A673 (cell line): ENCODE measurements at regions not wholly inside any gene's neighbourhood (a gene's known extent, or its start where the extent isn't known, plus 50 kb on each side); places are given as distances from the start of the nearest gene placed in this dataset.
"Not testable (repeated sequence)": the region's sequence is repeated elsewhere in the genome, so short reads cannot be mapped to it uniquely, and the experiment has no call there.

Experiments
- BruUV-seq: library from RNA; stranded (reverse); fragments of 400-500 nt; replicated peaks from 2 replicates; lab custom pipeline; 2021; lab: Mats Ljungman, UMichigan
- CTCF ChIA-PET: fragments of 300-600 bp; sonication (Branson Sonifier 250); formaldehyde crosslinking; loops from one replicate; lab custom pipeline; 2022; ENCODE audit warnings: antibody characterized with exemption; lab: Charles Lee
- POLR2A ChIA-PET: fragments of 300-600 bp; sonication (Branson Sonifier 250); formaldehyde crosslinking; loops from one replicate; lab custom pipeline; 2022; ENCODE audit warnings: antibody characterized with exemption; ENCODE audit not compliant: low non-redundant PET; lab: Charles Lee
- DNase-seq: peaks from one replicate; pipeline ENCODE4 v3.0.0-alpha.2; 2015; ENCODE audit warnings: low spot score
- H3K27ac ChIP-seq: fragments of 200-600 bp; sonication (generic); 2 replicates; pipeline ENCODE4 v1.5.1; 2016; ENCODE audit warnings: mixed run types, low read depth, mild to moderate bottlenecking, mixed read lengths, antibody characterized with exemption, low read length; ENCODE audit not compliant: poor library complexity, severe bottlenecking
- H3K27me3 ChIP-seq: fragments of 200-600 bp; sonication (generic); replicated peaks from 2 replicates; pipeline ENCODE4 v1.6.1; 2017; ENCODE audit warnings: mixed run types, low read depth, mild to moderate bottlenecking, mixed read lengths, antibody characterized with exemption, low read length; ENCODE audit not compliant: insufficient read depth, poor library complexity
- H3K36me3 ChIP-seq: fragments of 200-600 bp; sonication (generic); 2 replicates; pipeline ENCODE4 v1.6.1; 2016; ENCODE audit warnings: mixed run types, mild to moderate bottlenecking, mixed read lengths, antibody characterized with exemption, low read length; ENCODE audit not compliant: insufficient read depth, poor library complexity, severe bottlenecking
- H3K4me1 ChIP-seq: fragments of 200-600 bp; sonication (generic); 2 replicates; pipeline ENCODE4 v1.6.1; 2017; ENCODE audit warnings: mixed run types, mild to moderate bottlenecking, mixed read lengths, antibody characterized with exemption, low read length; ENCODE audit not compliant: insufficient read depth, poor library complexity, severe bottlenecking
- H3K4me3 ChIP-seq: fragments of 200-600 bp; sonication (generic); 2 replicates; pipeline ENCODE4 v1.5.1; 2016; ENCODE audit warnings: low read depth, mixed run types, mild to moderate bottlenecking, mixed read lengths, low read length; ENCODE audit not compliant: poor library complexity, severe bottlenecking
- H3K9me3 ChIP-seq: fragments of 200-600 bp; sonication (generic); 2 replicates; pipeline ENCODE4 v1.6.1; 2016; ENCODE audit warnings: mixed run types, low read depth, mild to moderate bottlenecking, mixed read lengths, antibody characterized with exemption, low read length; ENCODE audit not compliant: poor library complexity, severe bottlenecking
- EZH2 ChIP-seq: fragments of 200-600 bp; sonication (generic); IDR thresholded peaks from 2 replicates; pipeline ENCODE4 v1.6.1; 2017; ENCODE audit warnings: borderline replicate concordance, low read depth, mild to moderate bottlenecking, mixed read lengths, antibody characterized with exemption, low read length; ENCODE audit not compliant: poor library complexity, severe bottlenecking
- intact Hi-C: fragments of 100-400 bp; cut with micrococcal nuclease; formaldehyde crosslinking; loops from one replicate; pipeline ENCODE4 v1.10.0; 2022; ENCODE audit not compliant: unreplicated experiment
- TF ChIP-seq, protein P1 (sequence below): fragments of 300-800, 200-600 bp; sonication (generic); conservative IDR thresholded peaks from 2 replicates; pipeline ENCODE4 v1.5.1; 2017; ENCODE audit warnings: low read depth, mild to moderate bottlenecking, antibody characterized with exemption, low read length, moderate library complexity, mixed read lengths

DNA sequence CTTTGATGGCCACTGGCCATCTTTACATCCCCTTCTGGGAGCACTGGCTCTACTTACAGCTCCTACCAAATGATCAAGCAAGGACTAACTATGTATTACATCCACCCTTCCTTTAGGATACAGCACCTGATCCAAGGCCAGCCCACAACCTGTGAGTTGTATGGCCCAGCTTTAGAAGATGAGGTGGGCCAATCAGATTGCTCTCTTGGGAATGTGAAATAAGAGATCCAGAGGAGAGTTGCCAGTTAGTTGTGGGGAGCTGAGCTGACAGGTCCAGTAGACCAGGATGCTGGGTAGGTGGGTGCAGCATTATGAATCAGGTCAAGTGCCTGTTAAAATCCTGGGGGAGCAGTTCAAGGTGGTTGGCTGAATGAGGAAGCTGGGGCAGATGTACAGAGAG lies 111.5 kb downstream of the GNL3L start:
- TF ChIP-seq, protein P1, sequence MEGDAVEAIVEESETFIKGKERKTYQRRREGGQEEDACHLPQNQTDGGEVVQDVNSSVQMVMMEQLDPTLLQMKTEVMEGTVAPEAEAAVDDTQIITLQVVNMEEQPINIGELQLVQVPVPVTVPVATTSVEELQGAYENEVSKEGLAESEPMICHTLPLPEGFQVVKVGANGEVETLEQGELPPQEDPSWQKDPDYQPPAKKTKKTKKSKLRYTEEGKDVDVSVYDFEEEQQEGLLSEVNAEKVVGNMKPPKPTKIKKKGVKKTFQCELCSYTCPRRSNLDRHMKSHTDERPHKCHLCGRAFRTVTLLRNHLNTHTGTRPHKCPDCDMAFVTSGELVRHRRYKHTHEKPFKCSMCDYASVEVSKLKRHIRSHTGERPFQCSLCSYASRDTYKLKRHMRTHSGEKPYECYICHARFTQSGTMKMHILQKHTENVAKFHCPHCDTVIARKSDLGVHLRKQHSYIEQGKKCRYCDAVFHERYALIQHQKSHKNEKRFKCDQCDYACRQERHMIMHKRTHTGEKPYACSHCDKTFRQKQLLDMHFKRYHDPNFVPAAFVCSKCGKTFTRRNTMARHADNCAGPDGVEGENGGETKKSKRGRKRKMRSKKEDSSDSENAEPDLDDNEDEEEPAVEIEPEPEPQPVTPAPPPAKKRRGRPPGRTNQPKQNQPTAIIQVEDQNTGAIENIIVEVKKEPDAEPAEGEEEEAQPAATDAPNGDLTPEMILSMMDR, result no peak
- no peak for TF ChIP-seq EZH2
- ChIA-PET CTCF (no interaction called here), POLR2A (no interaction called here)
- Histone ChIP-seq H3K4me1 (no peaks in the 10 kb centered on the region), H3K4me3 (no peak overlapping the region), H3K27ac (no peak overlapping the region), H3K36me3 (no peaks in the 10 kb centered on the region), H3K9me3 (no peaks in the 10 kb centered on the region), H3K27me3 (no peaks in the 10 kb centered on the region)
- DNase-seq, result no peak
- BruUV-seq, result no TSS peak
- intact Hi-C loops, result loop anchor here (10.0 kb wide), 1 partner anchor 163 kb away; the partner anchor contains the start of gene MAGED2

GRCh38 chrX:54647607-54648006 lies 117.6 kb downstream of the GNL3L start:
- H3K27me3 ChIP-seq, POLR2A ChIA-PET, H3K4me1 ChIP-seq, CTCF ChIA-PET, H3K27ac ChIP-seq, H3K36me3 ChIP-seq, BruUV-seq, H3K4me3 ChIP-seq, H3K9me3 ChIP-seq: not testable (repeated sequence)
- peak; percentile 48 for DNase-seq
- intact Hi-C loops, result loop anchor here (10.0 kb wide), 1 partner anchor 157 kb away; the partner anchor contains the start of gene MAGED2

DNA sequence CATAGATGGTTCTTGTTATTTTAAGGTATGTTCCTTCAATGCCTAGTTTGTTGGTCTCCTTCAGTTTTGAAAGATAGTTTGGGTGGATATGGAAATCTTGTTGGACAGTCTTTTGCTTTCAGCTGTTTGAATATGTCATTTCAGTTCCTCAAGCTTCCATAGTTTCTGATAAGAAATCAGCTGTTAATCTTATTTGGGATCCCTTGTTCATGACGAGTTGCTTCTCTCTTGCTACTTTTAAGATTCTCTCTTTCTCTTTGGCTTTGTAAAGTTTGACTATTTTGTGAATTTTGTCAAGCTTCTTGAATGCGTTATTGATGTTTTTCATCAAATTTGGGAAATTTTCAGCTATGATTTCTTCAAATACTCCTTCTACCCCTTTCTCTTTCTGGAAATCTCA lies 129.5 kb downstream of the GNL3L start:
- intact Hi-C loops, result no loop called here
- CTCF ChIA-PET, result no interaction called here

DNA sequence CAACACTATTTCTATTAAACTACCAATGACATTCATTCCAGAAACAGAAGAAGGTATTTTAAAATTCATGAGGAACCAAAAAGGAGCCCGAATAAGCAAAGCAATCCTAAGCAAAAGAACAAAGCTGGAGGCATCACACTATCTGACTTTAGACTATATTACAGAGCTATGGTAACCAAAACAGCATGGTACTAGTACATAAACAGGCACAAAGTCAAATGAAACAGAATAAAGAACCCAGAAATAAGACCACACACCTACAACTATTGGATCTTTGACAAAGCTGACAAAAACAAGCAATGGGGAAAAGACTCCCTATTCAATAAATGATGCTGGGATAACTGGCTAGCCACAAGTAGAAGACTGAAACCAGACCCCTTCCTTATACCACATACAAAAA lies 122.3 kb downstream of the ITIH6 start:
- Histone ChIP-seq H3K27me3 (no peaks in the 10 kb centered on the region), H3K27ac (no peak overlapping the region), H3K4me1 (no peaks in the 10 kb centered on the region), H3K36me3 (no peaks in the 10 kb centered on the region), H3K4me3 (no peak overlapping the region), H3K9me3 (no peaks in the 10 kb centered on the region)
- intact Hi-C loops, result no loop called here
- DNase-seq, result no peak
- TF ChIP-seq, protein P1, result no peak
- TF ChIP-seq EZH2, result no peak
- POLR2A ChIA-PET, result no interaction called here
- CTCF ChIA-PET, result no interaction called here
- no TSS peak for BruUV-seq

More for the DNA sequence above, 129.5 kb downstream of the GNL3L start:
- Histone ChIP-seq H3K27me3 (no peaks in the 10 kb centered on the region), H3K4me3 (no peak overlapping the region), H3K27ac (no peak overlapping the region), H3K4me1 (no peaks in the 10 kb centered on the region), H3K36me3 (no peaks in the 10 kb centered on the region), H3K9me3 (peaks cover 13% of the 10 kb centered on the region)
- POLR2A ChIA-PET, result no interaction called here
- TF ChIP-seq EZH2, result no peak
- TF ChIP-seq, protein P1, result no peak
- no TSS peak for BruUV-seq
- no peak for DNase-seq
